ENCODE measurements at regions not wholly inside any gene's neighbourhood (a gene's known extent, or its start where the extent isn't known, plus 50 kb on each side); places are given as distances from the start of the nearest gene placed in this dataset.

DNA sequence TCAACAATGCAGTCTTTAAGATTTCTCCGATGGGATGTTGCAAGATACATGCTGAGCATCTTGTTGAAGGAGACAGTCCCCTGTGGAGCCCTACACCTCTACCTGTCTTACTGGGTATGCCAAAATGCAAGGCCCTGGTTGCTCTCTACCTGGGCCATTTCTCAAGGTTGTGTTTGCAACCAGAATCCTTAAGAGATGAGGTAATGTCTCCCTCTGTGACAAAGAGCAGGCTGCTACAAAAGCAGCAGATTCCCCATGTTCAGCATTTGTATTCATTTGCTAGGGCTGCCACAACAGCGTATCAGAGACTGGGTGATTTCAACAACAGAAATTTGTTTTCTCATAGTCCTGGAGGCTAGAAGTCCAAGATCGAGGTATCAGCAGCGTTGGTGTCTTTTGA, 138.4 kb upstream of the RPS23 start:
- no peak for DNase-seq (ENCODE audit: extremely low read depth in 1 of 2, low read depth in 1 of 2)

DNA sequence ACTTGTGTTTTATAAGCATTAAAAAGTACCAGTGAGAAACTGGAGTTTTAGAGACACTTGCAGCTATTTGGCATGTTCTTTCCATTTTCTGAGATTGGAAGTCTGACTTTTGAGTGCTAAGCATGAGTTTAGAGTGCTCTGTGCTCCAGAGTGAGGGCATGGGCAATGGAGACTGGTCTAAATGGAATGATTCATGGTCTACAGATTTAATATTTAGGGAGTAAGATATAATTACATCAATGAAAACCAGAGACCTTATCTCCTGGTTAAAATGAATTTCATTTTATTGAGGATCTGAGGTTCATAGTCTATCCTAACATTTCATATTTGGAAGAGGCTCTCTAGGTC, 135.9 kb upstream of the RPS23 start:
- DNase-seq (ENCODE audit: extremely low read depth in 1 of 2, low read depth in 1 of 2): no peak

GRCh38 chr5:82413302-82414040, 135.3 kb upstream of the RPS23 start:
- DNase-seq (ENCODE audit: extremely low read depth in 1 of 2, low read depth in 1 of 2): no peak

DNA sequence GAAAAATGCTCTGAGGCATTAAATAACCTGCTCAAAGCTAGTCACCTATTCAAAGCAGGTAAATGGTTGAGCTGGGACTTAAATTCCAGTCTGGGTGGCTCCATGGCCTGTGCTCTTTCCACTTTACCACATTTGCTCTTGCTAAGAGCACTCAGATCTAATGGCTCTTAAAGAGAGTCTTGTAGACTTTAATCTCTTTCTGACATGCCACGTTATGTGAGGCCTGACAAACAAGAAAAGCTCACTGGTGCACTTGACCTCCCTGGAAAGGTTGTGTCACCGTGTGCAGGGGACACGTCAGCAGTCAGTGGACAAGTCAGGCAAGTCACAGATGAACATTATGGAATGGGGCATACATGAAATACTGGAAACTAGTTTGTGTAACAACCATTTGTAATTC, 129.9 kb upstream of the RPS23 start:
- DNase-seq (ENCODE audit: extremely low read depth in 1 of 2, low read depth in 1 of 2): no peak

GRCh38 chr5:82406205-82406773, 128.1 kb upstream of the RPS23 start:
- DNase-seq (ENCODE audit: extremely low read depth in 1 of 2, low read depth in 1 of 2): no peak

GRCh38 chr5:82405618-82406204, 127.6 kb upstream of the RPS23 start:
- DNase-seq (ENCODE audit: extremely low read depth in 1 of 2, low read depth in 1 of 2): no peak

GRCh38 chr5:82405161-82405560, 127.0 kb upstream of the RPS23 start:
- no peak for DNase-seq (ENCODE audit: extremely low read depth in 1 of 2, low read depth in 1 of 2)

- no peak for DNase-seq (ENCODE audit: extremely low read depth in 1 of 2, low read depth in 1 of 2)
Measured at GRCh38 chr5:82404382-82404945, 126.3 kb upstream of the RPS23 start.

DNA sequence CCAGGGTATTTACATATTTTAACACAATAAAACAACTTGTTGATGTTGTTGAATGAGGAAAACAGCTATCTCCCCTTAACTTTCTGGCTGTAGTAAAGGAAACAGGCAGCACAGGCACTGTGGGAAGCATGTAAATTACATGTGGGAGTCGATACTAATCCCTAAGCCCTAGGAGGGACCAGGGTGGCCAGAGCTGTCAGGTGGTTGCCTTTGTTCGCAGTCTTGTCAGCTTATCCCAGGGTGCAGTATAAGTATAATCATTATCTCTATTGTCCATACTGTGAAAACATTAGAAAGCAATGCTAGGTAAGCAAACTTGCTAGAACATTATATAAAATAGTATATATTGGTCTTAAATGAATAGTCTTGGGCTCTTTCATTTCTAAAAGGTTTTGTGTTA, 125.6 kb upstream of the RPS23 start:
- DNase-seq (ENCODE audit: extremely low read depth in 1 of 2, low read depth in 1 of 2): no peak

DNA sequence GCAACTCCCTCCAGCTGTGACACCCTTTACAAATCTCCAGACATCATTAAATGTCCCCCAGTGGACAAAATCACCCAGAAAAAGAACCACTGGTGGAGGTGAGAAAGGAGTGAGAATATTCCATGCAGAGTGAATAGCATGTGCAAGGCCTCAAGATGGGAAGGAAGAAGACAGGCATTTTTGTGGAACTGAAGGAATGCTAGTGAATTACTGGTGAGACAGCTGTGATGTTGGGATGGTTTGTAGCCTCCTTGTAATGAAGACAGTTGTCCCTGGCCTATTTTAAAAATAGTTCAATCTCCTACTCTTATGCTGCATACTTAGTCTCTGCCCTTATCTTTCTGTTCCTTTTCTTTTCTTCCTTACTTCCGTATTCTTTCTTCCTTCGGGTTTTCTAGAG, 124.9 kb upstream of the RPS23 start:
- no peak for DNase-seq (ENCODE audit: extremely low read depth in 1 of 2, low read depth in 1 of 2)

DNA sequence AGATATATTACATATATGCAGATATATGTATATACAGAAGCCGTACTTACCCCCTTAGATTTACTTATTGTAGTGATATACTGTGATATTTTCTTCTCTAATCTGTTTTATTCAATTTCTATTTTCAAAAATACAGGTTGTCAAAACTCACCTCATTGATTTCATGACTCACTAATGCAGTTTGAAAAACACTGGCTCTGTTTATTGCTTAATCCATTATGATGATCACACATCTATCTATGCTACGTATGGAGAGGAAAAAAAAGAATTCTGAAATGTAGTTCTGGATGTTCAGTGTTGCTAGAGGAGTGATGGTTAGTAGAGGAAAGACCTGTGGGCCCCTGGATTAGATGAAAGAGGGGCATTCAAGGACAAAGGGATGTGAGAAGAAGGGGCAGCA, 121.0 kb upstream of the RPS23 start:
- DNase-seq (ENCODE audit: extremely low read depth in 1 of 2, low read depth in 1 of 2): no peak

DNA sequence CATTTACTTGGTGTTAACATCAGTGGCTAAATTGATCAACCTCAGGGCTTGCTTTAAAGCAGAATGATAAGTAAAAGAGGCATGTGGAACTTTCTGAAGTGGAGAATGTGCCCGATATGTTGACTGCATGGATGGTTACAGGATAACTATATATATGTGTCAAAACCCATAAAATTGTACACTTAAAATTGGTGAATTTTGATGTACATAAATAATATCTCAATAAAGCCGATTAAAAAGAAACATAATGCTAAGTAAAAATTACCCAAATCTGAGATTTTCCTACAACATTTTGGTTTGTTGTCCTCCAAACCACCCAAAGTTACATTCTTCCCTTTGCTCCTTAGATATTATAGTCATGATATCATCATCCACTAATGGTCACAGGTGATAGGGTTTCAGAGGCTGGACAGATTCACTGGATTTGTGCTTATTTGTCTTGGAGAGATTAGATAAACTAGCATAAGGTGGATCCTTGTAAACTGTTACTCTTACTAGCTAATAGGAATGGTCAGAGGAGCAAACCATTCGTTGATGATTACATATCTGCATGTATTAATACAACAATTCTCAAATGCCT, 119.7 kb upstream of the RPS23 start:
- DNase-seq (ENCODE audit: extremely low read depth in 1 of 2, low read depth in 1 of 2): no peak

GRCh38 chr5:82396871-82397514, 118.8 kb upstream of the RPS23 start:
- DNase-seq (ENCODE audit: extremely low read depth in 1 of 2, low read depth in 1 of 2): no peak

DNA sequence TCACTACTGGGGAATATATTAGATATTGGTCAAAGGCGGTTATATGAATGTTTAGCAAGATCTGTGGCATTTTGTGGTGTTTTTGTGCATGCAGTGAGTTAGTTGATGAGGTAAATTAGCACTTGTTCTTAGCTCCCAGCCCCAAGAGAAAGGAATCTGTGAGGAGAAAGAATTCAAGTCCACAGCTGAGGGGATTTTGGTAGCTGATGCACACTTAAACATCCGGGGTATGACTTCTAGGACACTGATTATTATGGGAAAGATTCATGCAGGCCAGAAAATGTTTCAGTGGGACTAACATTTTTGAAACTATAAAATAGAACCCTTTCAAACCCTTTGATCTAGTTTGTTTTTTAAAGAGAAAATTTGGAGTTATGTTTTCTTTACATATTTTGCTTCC, 118.2 kb upstream of the RPS23 start:
- DNase-seq (ENCODE audit: extremely low read depth in 1 of 2, low read depth in 1 of 2): no peak

- DNase-seq (ENCODE audit: extremely low read depth in 1 of 2, low read depth in 1 of 2): no peak
Measured at GRCh38 chr5:82393951-82394350, 115.8 kb upstream of the RPS23 start.

DNA sequence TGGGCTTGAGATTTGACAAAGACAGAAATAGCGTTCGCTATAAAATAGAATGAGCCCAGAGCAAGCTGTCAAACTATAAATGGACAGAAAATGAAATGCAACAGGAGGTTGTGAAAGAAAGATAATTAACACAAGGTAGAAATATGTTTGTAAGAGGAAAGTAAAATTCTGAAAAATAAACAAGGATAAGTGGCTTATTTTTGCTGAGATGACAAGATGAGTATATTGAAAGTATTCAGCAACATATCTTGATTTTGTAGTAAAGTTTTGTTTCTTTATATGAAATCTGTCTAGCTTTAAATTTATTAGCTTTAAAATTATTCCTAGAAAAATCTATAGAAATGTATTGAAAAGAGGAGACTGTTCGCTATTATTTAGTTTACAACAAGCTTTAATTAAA, 111.9 kb upstream of the RPS23 start:
- DNase-seq (ENCODE audit: extremely low read depth in 1 of 2, low read depth in 1 of 2): no peak

DNA sequence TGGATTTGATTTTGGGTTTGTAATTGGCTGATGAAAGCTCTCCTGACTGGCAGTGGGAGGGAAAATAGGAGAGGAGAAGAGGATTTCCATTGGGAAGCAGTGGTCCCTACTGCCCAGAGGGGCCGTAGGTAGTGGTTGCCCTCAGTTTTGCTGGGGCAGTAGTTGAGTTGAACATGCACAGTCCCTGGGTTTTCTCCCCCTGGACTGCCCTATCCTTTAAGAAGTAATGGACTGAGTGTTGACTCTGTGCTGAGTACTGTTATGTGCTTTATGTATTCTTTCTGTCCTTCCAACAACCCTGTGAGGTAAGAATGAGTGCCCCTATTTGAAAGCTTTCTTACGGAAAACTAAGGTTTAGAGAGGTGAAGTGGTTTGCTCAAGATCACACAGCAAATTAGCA, 111.2 kb upstream of the RPS23 start:
- no peak for DNase-seq (ENCODE audit: extremely low read depth in 1 of 2, low read depth in 1 of 2)

DNA sequence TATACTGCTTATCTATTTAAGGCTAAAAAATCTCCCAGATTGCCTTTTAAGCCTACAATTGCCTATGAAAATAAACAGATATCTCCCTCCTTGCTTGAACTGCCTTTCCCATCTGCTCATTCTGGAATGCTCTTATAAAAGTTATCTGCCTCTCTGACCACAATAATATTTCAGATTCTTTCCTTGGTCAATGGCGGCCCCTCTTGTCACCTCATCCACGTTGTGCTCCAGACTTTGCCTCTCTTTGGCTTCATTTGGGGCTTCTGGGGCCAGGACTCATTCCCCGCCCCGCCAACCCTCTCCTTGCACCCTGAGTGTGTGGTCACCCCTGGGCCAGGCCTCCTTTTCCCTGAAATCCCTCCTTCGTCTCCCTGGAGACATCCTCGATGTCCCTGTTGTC, 110.0 kb upstream of the RPS23 start:
- no peak for DNase-seq (ENCODE audit: extremely low read depth in 1 of 2, low read depth in 1 of 2)

- no peak for DNase-seq (ENCODE audit: extremely low read depth in 1 of 2, low read depth in 1 of 2)
Measured at GRCh38 chr5:82387819-82388166, 109.6 kb upstream of the RPS23 start.

DNA sequence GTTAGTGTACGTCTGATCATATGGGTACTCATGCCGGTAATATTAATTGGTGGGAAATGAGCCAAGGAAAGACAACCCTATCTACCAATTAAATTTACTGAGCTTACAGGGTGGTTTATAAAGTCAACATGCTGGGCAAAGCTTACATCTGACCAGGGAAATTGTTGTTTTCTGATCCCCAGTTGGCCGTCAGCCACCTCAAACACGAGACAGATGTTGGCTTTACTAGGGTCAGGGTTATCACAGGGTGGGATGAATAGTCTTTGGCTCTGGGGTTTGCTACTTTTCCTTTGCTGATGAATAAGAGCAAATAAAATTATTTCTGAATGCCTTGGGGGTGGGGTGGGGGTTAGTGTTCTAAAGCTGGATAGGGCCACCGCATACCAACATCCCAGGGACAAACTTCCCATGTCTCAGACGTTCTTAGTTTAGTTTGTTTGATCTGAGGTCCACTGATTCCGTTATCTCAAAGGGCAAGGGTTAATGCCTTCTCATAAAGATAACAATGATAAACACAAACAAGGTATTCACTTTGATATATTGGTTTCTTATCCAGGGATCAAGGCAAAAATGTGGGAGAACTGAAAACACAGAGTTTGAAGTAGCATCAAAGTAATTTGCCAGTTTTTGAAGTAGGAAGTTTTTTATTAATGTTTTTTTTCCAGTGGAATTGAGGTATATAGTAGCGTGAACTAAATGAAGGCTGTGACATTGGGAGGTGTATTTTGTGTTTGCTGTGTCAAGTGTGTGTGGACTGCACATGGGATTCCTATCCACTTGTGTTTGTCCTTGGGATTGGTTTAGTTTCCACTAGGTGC, 109.1 kb upstream of the RPS23 start:
- no peak for DNase-seq (ENCODE audit: extremely low read depth in 1 of 2, low read depth in 1 of 2)

DNA sequence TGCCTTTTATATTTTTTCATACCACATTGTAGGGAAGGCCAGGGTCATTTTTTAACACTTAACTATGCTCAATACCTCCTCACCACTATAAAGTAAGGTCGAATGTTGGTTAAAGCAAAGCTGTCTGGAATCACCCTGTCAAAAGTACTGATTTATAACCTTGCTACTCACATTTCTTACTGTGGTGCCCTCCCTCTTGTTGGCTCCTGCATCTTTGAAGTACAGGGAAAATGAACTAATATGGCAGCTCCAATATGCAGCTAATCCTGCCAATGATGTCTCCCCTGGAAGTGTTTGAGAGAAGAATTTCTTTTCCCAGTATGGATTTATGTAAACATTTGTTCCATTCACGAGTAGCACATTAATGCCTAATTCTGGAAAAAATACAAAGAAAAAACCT, 108.4 kb upstream of the RPS23 start:
- DNase-seq (ENCODE audit: extremely low read depth in 1 of 2, low read depth in 1 of 2): no peak

All from stimulated activated CD8-positive, alpha-beta memory T cell treated with anti-CD3 and anti-CD28 coated beads, Interleukin-7, amount 100 ng/mL, for 48 hours (primary cell).